ENCODE measurements at regions not wholly inside any gene's neighbourhood (a gene's known extent, or its start where the extent isn't known, plus 50 kb on each side); places are given as distances from the start of the nearest gene placed in this dataset.

- DNase-seq: no peak
- Mint-ChIP-seq H3K27ac (no peak overlapping the region), H3K9me3 (peaks cover 23% of the 10 kb centered on the region), H3K4me3 (no peak overlapping the region), H3K4me1 (no peaks in the 10 kb centered on the region), H3K36me3 (no peaks in the 10 kb centered on the region), H3K27me3 (no peaks in the 10 kb centered on the region)
- CTCF ChIA-PET: no interaction called here
Measured at GRCh38 chr10:83252169-83252568, 887.1 kb upstream of the GHITM start.

DNA sequence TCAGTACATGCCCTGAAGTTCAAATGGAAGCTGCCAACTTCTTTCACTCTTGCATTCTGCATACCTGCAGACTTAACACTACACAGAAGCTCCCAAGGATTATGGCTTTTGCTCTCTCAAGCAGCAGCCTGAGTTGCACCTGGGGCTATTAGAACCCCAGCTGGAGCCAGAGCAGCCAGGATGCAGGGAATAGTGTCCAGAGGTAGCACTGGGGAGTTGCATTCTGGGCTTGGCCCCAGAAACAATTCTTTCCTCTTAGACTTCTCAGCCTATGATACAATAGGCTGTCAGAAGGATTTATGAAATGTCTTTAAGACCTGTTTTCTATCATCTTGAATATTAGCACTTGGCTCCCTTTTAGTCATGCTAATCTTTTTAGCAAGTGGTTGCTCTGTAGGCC lies 886.7 kb upstream of the GHITM start:
- CTCF ChIA-PET: no interaction called here
- Mint-ChIP-seq H3K4me3 (no peak overlapping the region), H3K27ac (no peak overlapping the region), H3K36me3 (no peaks in the 10 kb centered on the region), H3K27me3 (no peaks in the 10 kb centered on the region), H3K4me1 (no peaks in the 10 kb centered on the region), H3K9me3 (peaks cover 23% of the 10 kb centered on the region)
- DNase-seq: no peak

GRCh38 chr10:83253011-83253671 lies 886.2 kb upstream of the GHITM start:
- DNase-seq: no peak
- peaks cover 23% of the 10 kb centered on the region for H3K9me3 Mint-ChIP-seq
- H3K27me3 Mint-ChIP-seq: no peaks in the 10 kb centered on the region
- no peaks in the 10 kb centered on the region for H3K36me3 Mint-ChIP-seq
- no peak overlapping the region for H3K27ac Mint-ChIP-seq
- no peaks in the 10 kb centered on the region for H3K4me1 Mint-ChIP-seq
- no peak overlapping the region for H3K4me3 Mint-ChIP-seq
- CTCF ChIA-PET: no interaction called here

- CTCF ChIA-PET: no interaction called here
- Mint-ChIP-seq H3K4me3 (no peak overlapping the region), H3K4me1 (no peaks in the 10 kb centered on the region), H3K27me3 (no peaks in the 10 kb centered on the region), H3K9me3 (peaks cover 23% of the 10 kb centered on the region), H3K27ac (no peak overlapping the region), H3K36me3 (no peaks in the 10 kb centered on the region)
- no peak for DNase-seq
Measured at GRCh38 chr10:83254698-83255097, 884.6 kb upstream of the GHITM start.

DNA sequence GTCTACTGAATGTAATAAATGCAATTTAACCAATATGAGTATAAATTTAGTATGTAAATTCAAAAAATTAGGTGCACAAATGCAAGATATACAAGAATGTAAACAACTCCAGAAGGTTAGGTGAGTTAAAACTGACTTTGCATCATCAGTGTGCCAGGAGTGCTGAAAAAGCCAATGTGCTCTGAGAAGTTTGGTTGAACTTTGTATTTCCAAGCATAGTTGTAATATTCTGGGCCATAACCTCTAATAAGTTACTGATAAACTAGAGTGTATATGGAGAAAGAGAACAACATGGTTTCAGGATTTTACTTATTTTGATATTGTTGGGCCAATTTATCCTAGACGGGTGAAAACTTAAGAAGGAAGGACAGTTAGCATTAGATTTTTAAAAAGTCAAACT lies 876.9 kb upstream of the GHITM start:
- CTCF ChIA-PET: no interaction called here
- peaks cover 2% of the 10 kb centered on the region for H3K9me3 Mint-ChIP-seq
- no peaks in the 10 kb centered on the region for H3K36me3 Mint-ChIP-seq
- no peaks in the 10 kb centered on the region for H3K4me1 Mint-ChIP-seq
- no peak for DNase-seq
- no peak overlapping the region for H3K27ac Mint-ChIP-seq
- no peaks in the 10 kb centered on the region for H3K27me3 Mint-ChIP-seq
- H3K4me3 Mint-ChIP-seq: no peak overlapping the region

DNA sequence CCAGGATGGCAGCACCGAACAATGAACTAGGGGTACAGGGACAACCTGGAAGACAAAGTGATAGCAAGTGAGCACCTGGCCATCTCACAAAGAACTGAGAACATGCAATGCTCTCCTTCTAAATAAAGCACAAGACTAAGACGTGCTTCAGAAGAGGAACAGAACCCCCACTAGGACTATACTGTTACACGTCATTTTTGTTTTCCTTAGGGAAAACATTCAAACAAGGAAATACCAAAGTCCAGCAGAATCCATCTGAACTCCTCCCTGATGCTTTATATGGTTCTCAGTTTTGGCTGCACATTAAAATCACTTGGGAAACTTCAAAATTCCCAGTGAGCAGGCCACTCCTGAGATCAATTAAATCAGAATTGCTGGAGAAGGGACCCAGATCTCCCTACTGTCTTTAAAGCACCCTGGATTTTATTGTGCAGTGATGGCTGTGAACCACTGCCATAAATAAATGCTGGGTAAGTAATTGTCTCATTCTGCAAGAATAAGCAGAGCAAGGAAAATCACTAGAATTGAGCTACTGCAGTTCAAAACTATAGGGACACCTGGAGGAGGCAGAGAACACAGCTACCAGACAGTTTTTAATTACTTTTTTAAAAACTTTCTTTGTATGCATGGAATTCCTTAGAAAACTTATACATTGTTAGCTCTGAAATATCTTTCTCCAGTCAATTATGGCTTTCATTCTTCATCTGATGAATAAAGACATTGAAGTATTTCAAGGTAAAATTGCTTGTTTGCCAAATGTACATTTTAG lies 866.5 kb upstream of the GHITM start:
- Mint-ChIP-seq H3K27ac (no peak overlapping the region), H3K4me3 (no peak overlapping the region), H3K36me3 (no peaks in the 10 kb centered on the region), H3K27me3 (no peaks in the 10 kb centered on the region), H3K9me3 (peaks cover 2% of the 10 kb centered on the region), H3K4me1 (no peaks in the 10 kb centered on the region)
- no peak for DNase-seq
- CTCF ChIA-PET: no interaction called here

DNA sequence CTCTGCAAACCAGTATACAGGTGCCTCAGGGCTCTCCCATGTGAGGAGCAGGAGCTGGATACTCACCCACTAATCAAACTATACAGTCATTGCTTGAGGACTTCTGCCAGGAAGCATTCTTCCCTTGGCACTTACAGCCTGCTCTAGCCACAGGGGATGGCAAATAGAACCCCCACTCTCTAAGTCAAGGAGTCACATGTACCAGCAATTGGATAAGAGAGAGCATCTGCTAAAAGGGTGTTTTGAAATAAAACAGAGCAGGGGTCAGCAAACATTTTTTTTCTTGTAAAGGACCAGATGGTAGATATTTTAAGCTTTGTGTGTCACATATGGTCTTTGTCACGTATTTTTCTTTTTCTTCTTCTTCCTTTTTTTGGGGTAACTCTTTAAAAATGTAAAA lies 865.2 kb upstream of the GHITM start:
- no peaks in the 10 kb centered on the region for H3K27me3 Mint-ChIP-seq
- no peak for DNase-seq
- H3K4me3 Mint-ChIP-seq: no peak overlapping the region
- H3K4me1 Mint-ChIP-seq: no peaks in the 10 kb centered on the region
- CTCF ChIA-PET: no interaction called here
- H3K9me3 Mint-ChIP-seq: no peaks in the 10 kb centered on the region
- H3K36me3 Mint-ChIP-seq: no peaks in the 10 kb centered on the region
- no peak overlapping the region for H3K27ac Mint-ChIP-seq

- Mint-ChIP-seq H3K27ac (no peak overlapping the region), H3K4me1 (no peaks in the 10 kb centered on the region), H3K9me3 (peaks cover 2% of the 10 kb centered on the region), H3K36me3 (no peaks in the 10 kb centered on the region), H3K4me3 (no peak overlapping the region), H3K27me3 (no peaks in the 10 kb centered on the region)
- CTCF ChIA-PET: no interaction called here
- no peak for DNase-seq
Measured at GRCh38 chr10:83276971-83277370, 862.3 kb upstream of the GHITM start.

- CTCF ChIA-PET: interaction anchor here (0.6 kb wide), 1 partner anchor 342 kb away, joined by 3 read pairs; no protein-coding TSS in a partner anchor
- Mint-ChIP-seq H3K4me3 (no peak overlapping the region), H3K27ac (no peak overlapping the region), H3K4me1 (no peaks in the 10 kb centered on the region), H3K27me3 (no peaks in the 10 kb centered on the region), H3K36me3 (no peaks in the 10 kb centered on the region), H3K9me3 (peaks cover 4% of the 10 kb centered on the region)
- no peak for DNase-seq
Measured at GRCh38 chr10:83283151-83283550, 856.2 kb upstream of the GHITM start.

DNA sequence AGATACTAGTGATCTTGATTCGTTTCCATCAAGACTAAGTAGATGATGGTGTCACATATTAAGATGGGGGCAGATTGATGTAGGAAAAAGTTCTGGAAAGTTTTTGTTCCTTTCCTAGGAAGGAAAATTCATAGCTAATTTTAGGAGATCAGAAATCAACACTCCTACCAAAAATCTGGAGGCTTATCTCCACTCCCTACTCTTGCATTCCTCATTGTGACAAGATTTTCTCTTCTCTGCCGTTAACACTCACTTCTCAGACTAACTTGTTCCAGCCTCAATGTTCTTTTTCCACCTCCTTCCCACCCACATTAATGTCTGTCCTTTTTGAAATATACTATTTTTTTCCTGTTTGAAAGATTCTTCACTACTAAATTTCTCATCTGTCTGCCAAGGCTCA lies 851.9 kb upstream of the GHITM start:
- DNase-seq: no peak
- Mint-ChIP-seq H3K9me3 (peaks cover 2% of the 10 kb centered on the region), H3K4me1 (no peaks in the 10 kb centered on the region), H3K4me3 (no peak overlapping the region), H3K27ac (no peak overlapping the region), H3K27me3 (no peaks in the 10 kb centered on the region), H3K36me3 (no peaks in the 10 kb centered on the region)
- CTCF ChIA-PET: no interaction called here

DNA sequence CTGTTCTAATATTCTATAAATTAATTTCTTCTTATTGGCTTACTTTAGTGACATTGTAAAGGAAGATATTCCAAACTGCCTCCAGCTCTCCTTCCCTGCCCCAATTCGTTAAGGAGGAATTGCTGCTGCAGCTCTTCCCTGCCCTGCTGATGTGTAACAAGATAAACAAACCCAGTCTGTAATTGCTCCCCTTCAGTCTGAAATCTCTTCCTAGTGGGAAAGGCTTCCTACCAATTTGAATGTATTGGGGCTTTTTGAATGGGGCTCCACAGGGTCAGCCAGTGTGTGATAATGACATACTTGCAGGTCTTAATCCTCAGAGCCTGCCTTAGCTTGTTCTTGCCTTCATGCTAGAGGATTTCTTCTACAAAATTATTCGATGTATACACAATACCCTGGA lies 849.9 kb upstream of the GHITM start:
- Mint-ChIP-seq H3K27ac (no peak overlapping the region), H3K4me1 (no peaks in the 10 kb centered on the region), H3K27me3 (no peaks in the 10 kb centered on the region), H3K9me3 (peaks cover 2% of the 10 kb centered on the region), H3K4me3 (no peak overlapping the region), H3K36me3 (no peaks in the 10 kb centered on the region)
- DNase-seq: no peak
- CTCF ChIA-PET: no interaction called here

DNA sequence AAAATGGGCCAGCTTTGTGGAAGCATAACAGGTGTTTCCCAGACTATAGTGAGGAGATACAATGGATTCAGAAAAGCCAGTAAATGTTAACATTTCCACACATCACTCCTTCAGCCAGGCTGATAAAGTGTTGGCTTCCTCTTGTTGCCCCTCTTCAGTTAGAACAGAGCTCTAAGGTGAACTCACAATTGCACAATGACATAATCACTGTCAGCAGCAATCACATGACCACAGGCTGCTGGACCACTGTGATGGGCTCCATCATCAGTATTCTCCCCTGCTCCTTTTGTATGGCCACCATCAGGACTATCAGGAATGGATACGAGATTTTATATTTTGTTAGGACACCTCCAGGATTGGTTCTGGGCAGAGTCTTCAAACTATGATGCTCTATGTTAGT lies 849.4 kb upstream of the GHITM start:
- H3K4me1 Mint-ChIP-seq: no peaks in the 10 kb centered on the region
- H3K27me3 Mint-ChIP-seq: no peaks in the 10 kb centered on the region
- H3K27ac Mint-ChIP-seq: no peak overlapping the region
- H3K36me3 Mint-ChIP-seq: no peaks in the 10 kb centered on the region
- DNase-seq: no peak
- no peak overlapping the region for H3K4me3 Mint-ChIP-seq
- CTCF ChIA-PET: no interaction called here
- peaks cover 2% of the 10 kb centered on the region for H3K9me3 Mint-ChIP-seq

DNA sequence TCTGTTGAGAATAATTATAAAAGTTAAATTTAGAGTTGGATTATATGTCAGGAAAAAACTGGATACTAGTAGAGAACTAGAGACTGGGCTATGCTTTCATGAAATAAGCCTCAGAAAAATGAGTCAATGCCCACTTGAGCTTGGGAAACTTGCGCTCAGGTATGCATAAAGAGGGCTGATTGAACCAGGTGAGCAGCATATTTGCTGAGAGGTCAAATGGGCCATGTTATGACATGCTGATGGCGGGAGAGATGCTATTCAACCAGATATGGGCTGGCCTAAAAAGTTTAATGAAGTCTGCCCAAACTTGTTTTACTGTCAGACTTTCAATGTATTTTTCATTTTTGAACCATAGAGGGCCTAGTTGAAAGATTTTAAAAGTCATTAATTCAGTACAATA lies 837.6 kb upstream of the GHITM start:
- no peaks in the 10 kb centered on the region for H3K4me1 Mint-ChIP-seq

GRCh38 chr10:83302623-83303022 lies 836.7 kb upstream of the GHITM start:
- Mint-ChIP-seq H3K36me3 (no peaks in the 10 kb centered on the region), H3K4me3 (no peak overlapping the region), H3K27ac (no peak overlapping the region), H3K4me1 (no peaks in the 10 kb centered on the region), H3K9me3 (peaks cover 6% of the 10 kb centered on the region), H3K27me3 (no peaks in the 10 kb centered on the region)
- CTCF ChIA-PET: no interaction called here
- DNase-seq: no peak

More for the DNA sequence above, 837.6 kb upstream of the GHITM start:
- H3K27ac Mint-ChIP-seq: no peak overlapping the region
- H3K36me3 Mint-ChIP-seq: no peaks in the 10 kb centered on the region
- CTCF ChIA-PET: no interaction called here
- no peaks in the 10 kb centered on the region for H3K27me3 Mint-ChIP-seq
- DNase-seq: no peak
- peaks cover 10% of the 10 kb centered on the region for H3K9me3 Mint-ChIP-seq
- H3K4me3 Mint-ChIP-seq: no peak overlapping the region

DNA sequence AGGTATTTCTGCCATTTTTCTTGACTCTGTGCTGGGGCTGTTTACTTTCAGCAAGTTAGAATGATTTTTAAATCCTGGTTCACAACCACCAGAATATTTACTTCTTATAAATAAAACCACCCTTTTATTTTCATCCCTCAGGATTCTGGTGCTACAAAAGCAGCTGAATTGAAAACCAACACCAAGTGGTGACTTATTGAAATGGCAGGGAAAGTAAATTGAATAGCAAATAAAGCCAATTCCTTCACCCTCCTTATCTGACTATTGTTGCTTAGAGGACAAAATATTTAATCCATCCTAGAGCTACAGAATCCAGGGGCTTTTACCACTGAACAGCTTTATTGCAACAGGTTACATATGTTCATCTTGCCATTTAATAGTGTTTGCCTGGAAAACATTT lies 828.6 kb upstream of the GHITM start:
- Mint-ChIP-seq H3K27ac (no peak overlapping the region), H3K4me3 (no peak overlapping the region), H3K36me3 (no peaks in the 10 kb centered on the region), H3K27me3 (no peaks in the 10 kb centered on the region), H3K9me3 (peaks cover 8% of the 10 kb centered on the region), H3K4me1 (no peaks in the 10 kb centered on the region)
- CTCF ChIA-PET: no interaction called here
- DNase-seq: no peak

All from activated naive CD4-positive, alpha-beta T cell treated with anti-CD3 and anti-CD28 coated beads, Interleukin-2, amount 10 ng/mL, durations not matched to agents 7 days and 5 days (primary cell).